Ammon's horn (tissue), 1 donor: ENCODE measurements at regions not wholly inside any gene's neighbourhood (a gene's known extent, or its start where the extent isn't known, plus 50 kb on each side); places are given as distances from the start of the nearest gene placed in this dataset.

ENCODE experiments used
- DNase-seq: peaks from one replicate; pipeline ENCODE4 v3.0.0-alpha.2; 2016; ENCODE audit warnings: low spot score

GRCh38 chr20:60960500-60960899 lies 291.6 kb upstream of the CDH4 start:
- no peak for DNase-seq

- no peak for DNase-seq
Measured at GRCh38 chr20:60961551-60961950, 290.5 kb upstream of the CDH4 start.

- no peak for DNase-seq
Measured at GRCh38 chr20:60962367-60963045, 289.6 kb upstream of the CDH4 start.

GRCh38 chr20:60963146-60963545 lies 288.9 kb upstream of the CDH4 start:
- DNase-seq, result no peak

GRCh38 chr20:60964911-60965310 lies 287.1 kb upstream of the CDH4 start:
- DNase-seq, result no peak

- DNase-seq, result no peak
Measured at GRCh38 chr20:60966031-60966430, 286.0 kb upstream of the CDH4 start.

- no peak for DNase-seq
Measured at GRCh38 chr20:60966766-60967165, 285.3 kb upstream of the CDH4 start.

- no peak for DNase-seq
Measured at GRCh38 chr20:60967431-60968316, 284.4 kb upstream of the CDH4 start.

GRCh38 chr20:60968853-60969720 lies 283.0 kb upstream of the CDH4 start:
- no peak for DNase-seq

- no peak for DNase-seq
Measured at GRCh38 chr20:60970601-60971000, 281.5 kb upstream of the CDH4 start.

GRCh38 chr20:60974022-60974421 lies 278.0 kb upstream of the CDH4 start:
- DNase-seq, result no peak

- no peak for DNase-seq
Measured at GRCh38 chr20:60974441-60974945, 277.6 kb upstream of the CDH4 start.

- peak; percentile 31 for DNase-seq
Measured at GRCh38 chr20:60976139-60976538, 275.9 kb upstream of the CDH4 start.

- DNase-seq, result no peak
Measured at GRCh38 chr20:60976913-60977312, 275.1 kb upstream of the CDH4 start.

GRCh38 chr20:60977901-60978300 lies 274.2 kb upstream of the CDH4 start:
- DNase-seq, result peak; percentile 48

GRCh38 chr20:60984666-60985065 lies 267.4 kb upstream of the CDH4 start:
- no peak for DNase-seq

GRCh38 chr20:60986506-60987156 lies 265.4 kb upstream of the CDH4 start:
- no peak for DNase-seq

GRCh38 chr20:60990061-60990460 lies 262.0 kb upstream of the CDH4 start:
- no peak for DNase-seq

GRCh38 chr20:60990643-60991042 lies 261.4 kb upstream of the CDH4 start:
- no peak for DNase-seq

GRCh38 chr20:60993433-60994044 lies 258.5 kb upstream of the CDH4 start:
- no peak for DNase-seq

- no peak for DNase-seq
Measured at GRCh38 chr20:60999250-60999649, 252.8 kb upstream of the CDH4 start.
